T-helper 2 cell treated with Interferon-gamma antibody and Interleukin-4, amounts not matched to agents 100 ng/mL and 5 ng/mL, for 36 hours (primary cell): ENCODE measurements at regions not wholly inside any gene's neighbourhood (a gene's known extent, or its start where the extent isn't known, plus 50 kb on each side); places are given as distances from the start of the nearest gene placed in this dataset.

Source experiments
- intact Hi-C: fragments of 100-400 bp; cut with micrococcal nuclease; formaldehyde crosslinking; loops from one replicate; pipeline ENCODE4 v1.15.1; 2023

GRCh38 chr2:64361151-64361938 is 92.6 kb upstream of the LGALSL start:
- intact Hi-C loops, result no loop called here

GRCh38 chr2:64362562-64363026 is 91.4 kb upstream of the LGALSL start:
- intact Hi-C loops, result no loop called here

- intact Hi-C loops, result no loop called here
These were observed 90.8 kb upstream of the LGALSL start for GRCh38 chr2:64363140-64363539.

GRCh38 chr2:64363848-64364247 is 90.1 kb upstream of the LGALSL start:
- intact Hi-C loops, result no loop called here

- intact Hi-C loops, result no loop called here
These were observed 86.3 kb upstream of the LGALSL start for GRCh38 chr2:64367444-64368232.

- intact Hi-C loops, result no loop called here
These were observed 84.3 kb upstream of the LGALSL start for GRCh38 chr2:64369706-64370105.

GRCh38 chr2:64371727-64372126 is 82.2 kb upstream of the LGALSL start:
- intact Hi-C loops, result no loop called here

GRCh38 chr2:64374686-64375085 is 79.3 kb upstream of the LGALSL start:
- intact Hi-C loops, result no loop called here

GRCh38 chr2:64376926-64377325 is 77.0 kb upstream of the LGALSL start:
- intact Hi-C loops, result no loop called here

GRCh38 chr2:64379186-64379585 is 74.8 kb upstream of the LGALSL start:
- intact Hi-C loops, result no loop called here

GRCh38 chr2:64380853-64381527 is 73.0 kb upstream of the LGALSL start:
- intact Hi-C loops, result no loop called here

- intact Hi-C loops, result no loop called here
These were observed 70.9 kb upstream of the LGALSL start for GRCh38 chr2:64383016-64383591.

- intact Hi-C loops, result no loop called here
These were observed 70.1 kb upstream of the LGALSL start for GRCh38 chr2:64383881-64384280.

- intact Hi-C loops, result no loop called here
These were observed 67.3 kb upstream of the LGALSL start for GRCh38 chr2:64386676-64387075.

GRCh38 chr2:64390586-64390985 is 63.4 kb upstream of the LGALSL start:
- intact Hi-C loops, result no loop called here

- intact Hi-C loops, result no loop called here
These were observed 62.5 kb upstream of the LGALSL start for GRCh38 chr2:64391424-64391823.

GRCh38 chr2:64391940-64392339 is 62.0 kb upstream of the LGALSL start:
- intact Hi-C loops, result no loop called here

GRCh38 chr2:64392529-64392928 is 61.4 kb upstream of the LGALSL start:
- intact Hi-C loops, result no loop called here

GRCh38 chr2:64393383-64394010 is 60.5 kb upstream of the LGALSL start:
- intact Hi-C loops, result no loop called here

GRCh38 chr2:64394153-64394552 is 59.8 kb upstream of the LGALSL start:
- intact Hi-C loops, result no loop called here

GRCh38 chr2:64396001-64396400 is 58.0 kb upstream of the LGALSL start:
- intact Hi-C loops, result no loop called here
